H7 (cell line): ENCODE measurements at regions not wholly inside any gene's neighbourhood (a gene's known extent, or its start where the extent isn't known, plus 50 kb on each side); places are given as distances from the start of the nearest gene placed in this dataset.

Source experiments
- DNase-seq: peaks from one replicate; pipeline ENCODE4 v3.0.0; 2012
- H3K27me3 ChIP-seq: 2 replicates; pipeline ENCODE4 v1.6.0; 2011; ENCODE audit warnings: mild to moderate bottlenecking, low read length; ENCODE audit not compliant: control insufficient read depth, insufficient read depth
- H3K36me3 ChIP-seq: replicated peaks from 2 replicates; pipeline ENCODE4 v1.5.1; 2011; ENCODE audit warnings: low read length; ENCODE audit not compliant: control insufficient read depth, insufficient read depth
- H3K4me3 ChIP-seq: 2 replicates; pipeline ENCODE4 v1.5.1; 2011; ENCODE audit warnings: low read depth, mild to moderate bottlenecking, control low read depth, low read length, moderate library complexity; ENCODE audit not compliant: insufficient read depth

- Histone ChIP-seq H3K36me3 (no peaks in the 10 kb centered on the region), H3K4me3 (no peak overlapping the region), H3K27me3 (no peaks in the 10 kb centered on the region)
- no peak for DNase-seq
Measured at GRCh38 chr4:11904117-11904535, 475.4 kb upstream of the HS3ST1 start.

- no peaks in the 10 kb centered on the region for H3K27me3 ChIP-seq
- DNase-seq = no peak
- no peaks in the 10 kb centered on the region for H3K36me3 ChIP-seq
- H3K4me3 ChIP-seq = no peak overlapping the region
Measured at GRCh38 chr4:11901089-11901488, 472.4 kb upstream of the HS3ST1 start.

GRCh38 chr4:11900359-11900758, 471.7 kb upstream of the HS3ST1 start:
- no peaks in the 10 kb centered on the region for H3K36me3 ChIP-seq
- no peak overlapping the region for H3K4me3 ChIP-seq
- DNase-seq = no peak
- no peaks in the 10 kb centered on the region for H3K27me3 ChIP-seq

GRCh38 chr4:11898796-11899195, 470.1 kb upstream of the HS3ST1 start:
- H3K4me3 ChIP-seq = no peak overlapping the region

GRCh38 chr4:11895766-11896165, 467.1 kb upstream of the HS3ST1 start:
- no peak overlapping the region for H3K4me3 ChIP-seq
- DNase-seq = no peak
- no peaks in the 10 kb centered on the region for H3K27me3 ChIP-seq
- no peaks in the 10 kb centered on the region for H3K36me3 ChIP-seq

More at GRCh38 chr4:11898796-11899195, 470.1 kb upstream of the HS3ST1 start:
- H3K36me3 ChIP-seq = no peaks in the 10 kb centered on the region
- H3K27me3 ChIP-seq = no peaks in the 10 kb centered on the region
- DNase-seq = no peak

GRCh38 chr4:11894977-11895376, 466.3 kb upstream of the HS3ST1 start:
- no peak overlapping the region for H3K4me3 ChIP-seq
- no peak for DNase-seq
- no peaks in the 10 kb centered on the region for H3K27me3 ChIP-seq
- no peaks in the 10 kb centered on the region for H3K36me3 ChIP-seq

- H3K4me3 ChIP-seq = no peak overlapping the region
- DNase-seq = no peak
- H3K27me3 ChIP-seq = no peaks in the 10 kb centered on the region
- H3K36me3 ChIP-seq = no peaks in the 10 kb centered on the region
Measured at GRCh38 chr4:11894221-11894620, 465.5 kb upstream of the HS3ST1 start.

- H3K4me3 ChIP-seq = no peak overlapping the region
- no peaks in the 10 kb centered on the region for H3K27me3 ChIP-seq
- no peak for DNase-seq
- no peaks in the 10 kb centered on the region for H3K36me3 ChIP-seq
Measured at GRCh38 chr4:11889099-11889498, 460.4 kb upstream of the HS3ST1 start.

- no peaks in the 10 kb centered on the region for H3K36me3 ChIP-seq
- no peaks in the 10 kb centered on the region for H3K27me3 ChIP-seq
- DNase-seq = no peak
- no peak overlapping the region for H3K4me3 ChIP-seq
Measured at GRCh38 chr4:11881947-11882346, 453.3 kb upstream of the HS3ST1 start.

- no peak for DNase-seq
- Histone ChIP-seq H3K4me3 (no peak overlapping the region), H3K36me3 (no peaks in the 10 kb centered on the region), H3K27me3 (no peaks in the 10 kb centered on the region)
Measured at GRCh38 chr4:11881364-11881763, 452.7 kb upstream of the HS3ST1 start.

GRCh38 chr4:11878241-11878640, 449.5 kb upstream of the HS3ST1 start:
- Histone ChIP-seq H3K4me3 (no peak overlapping the region), H3K27me3 (no peaks in the 10 kb centered on the region), H3K36me3 (no peaks in the 10 kb centered on the region)
- no peak for DNase-seq

- no peaks in the 10 kb centered on the region for H3K36me3 ChIP-seq
- no peak overlapping the region for H3K4me3 ChIP-seq
- H3K27me3 ChIP-seq = no peaks in the 10 kb centered on the region
- no peak for DNase-seq
Measured at GRCh38 chr4:11876104-11876503, 447.4 kb upstream of the HS3ST1 start.

- H3K36me3 ChIP-seq = no peaks in the 10 kb centered on the region
- no peak overlapping the region for H3K4me3 ChIP-seq
- no peak for DNase-seq
- H3K27me3 ChIP-seq = no peaks in the 10 kb centered on the region
Measured at GRCh38 chr4:11869191-11869870, 440.6 kb upstream of the HS3ST1 start.

- no peaks in the 10 kb centered on the region for H3K27me3 ChIP-seq
- no peaks in the 10 kb centered on the region for H3K36me3 ChIP-seq
- DNase-seq = no peak
- no peak overlapping the region for H3K4me3 ChIP-seq
Measured at GRCh38 chr4:11866391-11866790, 437.7 kb upstream of the HS3ST1 start.

- Histone ChIP-seq H3K4me3 (no peak overlapping the region), H3K27me3 (no peaks in the 10 kb centered on the region), H3K36me3 (no peaks in the 10 kb centered on the region)
- no peak for DNase-seq
Measured at GRCh38 chr4:11860996-11861395, 432.3 kb upstream of the HS3ST1 start.

GRCh38 chr4:11857881-11858280, 429.2 kb upstream of the HS3ST1 start:
- Histone ChIP-seq H3K36me3 (no peaks in the 10 kb centered on the region), H3K27me3 (no peaks in the 10 kb centered on the region)

More at GRCh38 chr4:11857881-11858280, 429.2 kb upstream of the HS3ST1 start:
- no peak for DNase-seq
- H3K4me3 ChIP-seq = no peak overlapping the region
